GM21423 (cell line): ENCODE measurements at regions not wholly inside any gene's neighbourhood (a gene's known extent, or its start where the extent isn't known, plus 50 kb on each side); places are given as distances from the start of the nearest gene placed in this dataset.
"Not testable (repeated sequence)": the region's sequence is repeated elsewhere in the genome, so short reads cannot be mapped to it uniquely, and the experiment has no call there.

ENCODE experiments used
- ATAC-seq: cut with Tn5 transposase; IDR thresholded peaks from one replicate; pipeline ENCODE4 v1.9.1; 2021; ENCODE audit warnings: mild to moderate bottlenecking, moderate library complexity; ENCODE audit not compliant: unreplicated experiment

GRCh38 chr10:2895594-2896196 is 171.7 kb upstream of the PFKP start:
- ATAC-seq, result no peak

- no peak for ATAC-seq
Observed at GRCh38 chr10:2893991-2894390, 173.4 kb upstream of the PFKP start.

- ATAC-seq, result no peak
Observed at GRCh38 chr10:2893158-2893845, 174.0 kb upstream of the PFKP start.

DNA sequence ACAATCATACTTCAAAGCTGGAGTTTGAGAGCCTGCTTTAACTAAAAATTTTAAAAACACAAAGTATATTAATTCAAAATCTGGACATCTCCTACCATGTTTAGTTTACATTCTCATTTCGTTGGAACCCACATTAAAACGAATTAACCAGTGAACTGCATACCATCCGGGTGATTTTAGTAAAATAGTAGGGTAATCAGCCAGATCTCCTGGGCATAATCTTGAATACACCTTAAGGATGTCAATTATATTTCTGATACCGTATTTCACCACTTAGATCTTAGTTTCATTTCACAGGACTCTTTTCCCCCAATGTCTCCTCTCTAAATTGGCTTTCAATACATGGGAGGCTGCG is 175.6 kb upstream of the PFKP start:
- no peak for ATAC-seq

GRCh38 chr10:2891073-2891769 is 176.1 kb upstream of the PFKP start:
- ATAC-seq, result no peak

DNA sequence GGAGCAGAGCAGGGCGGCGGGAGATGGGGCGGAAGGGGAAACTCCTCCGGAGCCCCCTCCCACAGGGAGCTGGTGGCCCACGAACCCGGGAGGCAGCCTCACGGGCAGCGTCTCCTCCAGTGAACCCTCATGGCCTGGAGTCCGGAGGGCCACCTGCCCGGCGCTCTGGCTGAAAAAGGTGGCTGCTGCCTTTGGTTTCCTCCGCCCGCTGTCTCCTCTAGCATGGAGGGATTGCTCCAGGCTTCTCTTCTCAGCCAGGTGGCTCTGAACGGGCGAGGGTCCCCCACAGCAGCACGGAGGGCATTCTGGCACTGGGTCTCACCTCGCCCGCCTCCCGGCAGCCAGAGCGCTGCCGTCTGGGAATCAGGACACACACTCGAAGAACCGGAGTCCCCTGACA is 177.3 kb upstream of the PFKP start:
- ATAC-seq, result no peak

DNA sequence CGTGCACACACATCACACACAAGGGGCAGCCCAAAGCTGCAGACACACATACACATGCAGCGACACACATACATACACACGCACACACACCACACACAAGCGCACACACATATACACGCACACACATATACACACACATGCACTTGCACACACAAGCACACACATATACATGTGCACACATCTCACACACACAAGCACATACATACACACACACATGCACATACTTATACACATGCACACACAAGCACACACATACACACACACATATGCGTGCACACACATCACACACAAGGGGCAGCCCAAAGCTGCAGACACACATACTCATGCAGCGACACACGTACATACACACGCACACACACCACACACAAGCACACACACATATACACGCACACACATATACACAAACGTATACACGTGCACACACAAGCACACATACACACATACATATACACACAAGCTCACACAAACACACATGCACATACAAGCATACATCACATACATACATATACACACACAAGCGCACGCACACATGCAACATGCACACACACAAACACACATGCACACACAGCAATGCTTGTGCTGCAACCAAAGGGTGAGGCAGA is 178.8 kb upstream of the PFKP start:
- no peak for ATAC-seq

DNA sequence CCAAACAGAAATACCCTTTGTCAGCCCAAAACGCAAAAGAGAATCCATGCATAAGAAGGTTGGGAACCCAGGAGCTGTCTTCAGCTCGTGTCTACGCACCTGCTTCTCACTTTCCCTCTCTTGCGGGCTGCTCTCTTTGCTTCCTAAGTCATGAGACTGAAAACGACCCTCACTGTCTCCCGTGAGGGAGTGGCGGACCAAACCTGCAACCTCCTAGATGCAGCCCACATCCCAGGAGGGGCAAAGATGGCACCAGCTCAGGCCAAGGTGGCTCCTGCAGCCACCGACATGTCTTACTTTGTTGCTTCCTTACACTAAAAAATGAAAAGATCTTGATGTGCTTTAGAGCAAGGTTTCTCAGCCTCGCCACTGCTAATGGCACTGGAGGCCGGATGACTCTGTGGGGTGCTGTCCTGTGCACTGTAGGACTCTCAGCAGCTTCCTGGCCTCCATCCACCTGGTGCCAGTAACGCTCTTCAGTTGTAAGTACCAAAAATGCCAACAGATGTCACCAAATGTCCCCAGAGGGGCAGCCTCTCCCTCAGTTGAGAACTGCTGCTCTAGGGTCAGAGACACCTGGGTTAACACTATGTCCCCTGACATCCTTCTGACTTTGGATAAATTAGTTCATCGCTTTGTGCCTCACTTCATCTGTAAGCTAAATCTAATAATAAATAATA is 179.8 kb upstream of the PFKP start:
- ATAC-seq, result no peak

GRCh38 chr10:2886662-2887061 is 180.7 kb upstream of the PFKP start:
- ATAC-seq, result no peak

GRCh38 chr10:2885288-2886278 is 181.8 kb upstream of the PFKP start:
- no peak for ATAC-seq

DNA sequence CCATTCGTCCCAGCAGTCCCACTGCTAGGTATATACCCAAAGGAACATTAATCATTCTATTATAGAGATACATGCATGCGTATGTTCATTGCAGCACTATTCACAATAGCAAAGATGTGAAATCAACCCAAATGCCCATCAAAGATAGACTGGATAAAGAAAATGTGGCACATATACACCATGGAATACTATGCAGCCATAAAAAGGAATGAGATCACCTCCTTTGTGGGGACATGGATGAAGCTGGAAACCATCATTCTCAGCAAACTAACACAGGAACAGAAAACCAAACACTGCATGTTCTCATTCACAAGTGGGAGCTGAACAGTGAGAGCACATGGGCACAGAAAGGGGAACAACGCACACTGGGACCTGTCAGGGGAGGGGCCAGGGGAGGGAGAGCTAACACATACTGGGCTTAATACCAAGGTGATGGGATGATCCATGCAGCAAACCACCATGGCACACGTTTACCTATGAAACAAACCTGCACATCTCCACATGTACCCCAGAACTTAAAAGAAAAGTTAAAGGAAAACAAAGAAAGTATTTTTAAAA is 183.3 kb upstream of the PFKP start:
- not testable (repeated sequence) for ATAC-seq

DNA sequence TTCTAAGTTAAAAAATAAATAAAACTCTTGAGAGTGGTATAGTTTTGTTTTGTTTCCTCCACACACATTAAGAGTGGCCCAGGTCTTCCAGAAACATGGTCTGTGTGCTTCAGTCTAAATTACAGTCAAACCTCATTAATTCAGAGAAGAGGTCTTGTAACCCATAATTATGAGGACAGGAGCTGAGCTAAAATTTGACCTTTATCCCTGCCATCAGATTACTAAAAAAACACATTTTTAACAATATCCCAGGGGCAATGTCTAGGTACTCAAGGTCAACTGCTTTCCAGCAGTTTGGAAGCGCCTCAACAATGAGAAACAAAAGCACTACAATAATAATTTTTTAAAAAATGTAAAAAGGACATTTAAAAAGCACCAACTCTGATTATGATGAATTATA is 184.1 kb upstream of the PFKP start:
- no peak for ATAC-seq

- ATAC-seq, result no peak
Observed at GRCh38 chr10:2882628-2883027, 184.7 kb upstream of the PFKP start.

- no peak for ATAC-seq
Observed at GRCh38 chr10:2881720-2882620, 185.4 kb upstream of the PFKP start.

- not testable (repeated sequence) for ATAC-seq
Observed at GRCh38 chr10:2880050-2880449, 187.3 kb upstream of the PFKP start.

DNA sequence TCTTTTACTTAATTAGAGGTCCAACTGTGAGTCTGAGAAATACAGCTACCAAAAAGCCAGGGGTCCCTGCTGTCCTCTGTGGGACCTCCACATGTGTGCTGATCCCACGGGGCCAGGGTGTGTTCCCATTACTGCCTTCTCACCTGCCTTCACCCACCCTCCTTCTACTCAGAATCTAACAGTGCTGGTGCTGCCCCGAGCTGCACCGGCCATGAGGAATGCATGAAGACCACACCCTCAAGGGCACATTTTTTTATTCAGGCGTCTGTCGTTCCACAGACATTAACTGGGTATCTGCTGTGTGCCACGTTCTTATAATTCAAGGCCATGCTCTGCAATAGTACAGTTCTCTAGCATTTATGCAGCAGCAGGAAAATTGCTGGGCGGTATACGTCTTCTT is 188.5 kb upstream of the PFKP start:
- ATAC-seq, result no peak

- no peak for ATAC-seq
Observed at GRCh38 chr10:2876032-2876431, 191.3 kb upstream of the PFKP start.

- ATAC-seq, result no peak
Observed at GRCh38 chr10:2874963-2875362, 192.4 kb upstream of the PFKP start.

DNA sequence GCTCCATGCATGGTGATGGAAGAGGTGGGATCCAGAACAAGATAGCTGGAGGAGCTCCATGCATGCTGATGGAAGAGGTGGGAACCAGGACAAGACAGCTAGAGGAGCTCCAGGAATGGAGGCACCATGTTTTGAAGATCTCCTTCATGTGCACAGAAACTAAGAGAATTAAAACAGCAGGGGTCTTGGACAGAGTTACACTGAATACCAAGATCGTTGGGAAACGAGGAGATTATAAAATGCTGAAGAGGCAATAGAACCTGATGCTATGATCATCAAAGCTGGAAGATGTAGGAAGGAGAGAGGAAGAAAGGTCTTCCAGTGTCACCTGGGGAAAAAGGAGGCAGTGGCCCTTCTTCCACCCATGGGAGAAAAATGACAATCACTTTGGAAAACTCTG is 193.6 kb upstream of the PFKP start:
- ATAC-seq, result no peak
